Fibroblast of lung (primary cell): ENCODE measurements at regions not wholly inside any gene's neighbourhood (a gene's known extent, or its start where the extent isn't known, plus 50 kb on each side); places are given as distances from the start of the nearest gene placed in this dataset.

ENCODE experiments used
- CTCF ChIP-seq, 2 donors: IDR thresholded peaks in 1 of 2; conservative IDR thresholded peaks in 1 of 2; 1 replicate in 1 of 2; 2 replicates in 1 of 2; pipeline ENCODE4 v1.5.1; 2011 to 2012; ENCODE audit warnings: low read length in 2 of 2, control low read depth in 1 of 2, inconsistent platforms in 1 of 2, low read depth in 1 of 2, mild to moderate bottlenecking in 1 of 2
- EZH2 ChIP-seq: IDR thresholded peaks from 2 replicates; pipeline ENCODE4 v1.5.1; 2012; ENCODE audit warnings: low read length, control low read depth, mild to moderate bottlenecking; ENCODE audit errors: missing control alignments

GRCh38 chr9:111179577-111179976 is 141.3 kb upstream of the LPAR1 start:
- TF ChIP-seq CTCF (conservative IDR thresholded peaks at IDR 0.05 in 1 of 2, IDR thresholded peaks at IDR 0.05 in 1 of 2; ENCODE audit: low read depth in 1 of 2, low read length in 2 of 2) (no peak), EZH2 (no peak)
